GM10248 (cell line): ENCODE measurements at regions not wholly inside any gene's neighbourhood (a gene's known extent, or its start where the extent isn't known, plus 50 kb on each side); places are given as distances from the start of the nearest gene placed in this dataset.

Source experiments
- CTCF ChIA-PET: fragments of 300-600 bp; sonication (Branson Sonifier 250); formaldehyde crosslinking; extraction: SDS; loops from one replicate; lab custom pipeline; 2021; ENCODE audit warnings: antibody characterized with exemption; lab: Yijun Ruan, JAX
- POLR2A ChIA-PET: fragments of 350-650 bp; sonication (Branson Sonifier 250); formaldehyde crosslinking; extraction: SDS; loops from one replicate; lab custom pipeline; 2020; ENCODE audit warnings: antibody characterized with exemption; lab: Yijun Ruan, JAX
- DNase-seq: peaks from one replicate; pipeline ENCODE4 v3.0.0; 2012; ENCODE audit errors: extremely low spot score
- CTCF ChIP-seq: IDR thresholded peaks from 2 replicates; pipeline ENCODE4 v1.5.1; 2012; ENCODE audit warnings: mild to moderate bottlenecking, low read depth; ENCODE audit errors: extremely low read depth, missing control alignments, control extremely low read depth

GRCh38 chr18:79617511-79618500 lies 61.8 kb upstream of the CTDP1 start:
- TF ChIP-seq CTCF: no peak
- CTCF ChIA-PET: no interaction called here
- POLR2A ChIA-PET: no interaction called here
- no peak for DNase-seq

GRCh38 chr18:79620576-79621165 lies 58.9 kb upstream of the CTDP1 start:
- CTCF ChIA-PET: interaction anchor here (1.0 to 1.3 kb wide), 2 partner anchors 22 to 44 kb away, joined by 3 read pairs; no protein-coding TSS in a partner anchor
- POLR2A ChIA-PET: no interaction called here
- no peak for DNase-seq
- TF ChIP-seq CTCF: no peak

GRCh38 chr18:79621501-79621900 lies 58.1 kb upstream of the CTDP1 start:
- ChIA-PET CTCF (interaction anchor here (1.3 kb wide), 1 partner anchor 22 kb away, joined by 3 read pairs; no protein-coding TSS in a partner anchor), POLR2A (no interaction called here)
- DNase-seq: no peak
- TF ChIP-seq CTCF: no peak

GRCh38 chr18:79622004-79622403 lies 57.6 kb upstream of the CTDP1 start:
- CTCF ChIA-PET: interaction anchor here (1.3 kb wide), 1 partner anchor 21 kb away, joined by 3 read pairs; no protein-coding TSS in a partner anchor
- POLR2A ChIA-PET: no interaction called here
- no peak for DNase-seq
- no peak for TF ChIP-seq CTCF

GRCh38 chr18:79624356-79625170 lies 55.0 kb upstream of the CTDP1 start:
- POLR2A ChIA-PET: no interaction called here
- TF ChIP-seq CTCF: no peak
- DNase-seq: no peak
- CTCF ChIA-PET: interaction anchor here (0.9 to 2.9 kb wide), 6 partner anchors 10 to 250 kb away, joined by 3 to 13 read pairs (median 6); no protein-coding TSS in a partner anchor
